T-helper 1 cell treated with Interleukin-12 subunit alpha and Interleukin-12 subunit beta and Interleukin-4 antibody, amounts not matched to agents 30 μg/mL and 1 μg/mL, for 36 hours (primary cell): ENCODE measurements at regions not wholly inside any gene's neighbourhood (a gene's known extent, or its start where the extent isn't known, plus 50 kb on each side); places are given as distances from the start of the nearest gene placed in this dataset.
"Not testable (repeated sequence)": the region's sequence is repeated elsewhere in the genome, so short reads cannot be mapped to it uniquely, and the experiment has no call there.

Source experiments
- H3K27ac Mint-ChIP-seq: one replicate; pipeline ENCODE4 v1.8.0; 2021; ENCODE audit warnings: mild to moderate bottlenecking, mixed read lengths
- H3K27me3 Mint-ChIP-seq: one replicate; pipeline ENCODE4 v1.8.0; 2021; ENCODE audit warnings: low read depth, mixed read lengths
- H3K36me3 Mint-ChIP-seq: one replicate; pipeline ENCODE4 v1.8.0; 2021; ENCODE audit warnings: low read depth, mixed read lengths
- H3K4me1 Mint-ChIP-seq: one replicate; pipeline ENCODE4 v1.8.0; 2021; ENCODE audit warnings: low read depth, mixed read lengths
- H3K4me3 Mint-ChIP-seq: one replicate; pipeline ENCODE4 v1.8.0; 2021; ENCODE audit warnings: mild to moderate bottlenecking, moderate library complexity, mixed read lengths
- H3K9me3 Mint-ChIP-seq: one replicate; pipeline ENCODE4 v1.8.0; 2021; ENCODE audit warnings: mixed read lengths

- no peak overlapping the region for H3K27ac Mint-ChIP-seq
- no peaks in the 10 kb centered on the region for H3K36me3 Mint-ChIP-seq
- H3K4me1 Mint-ChIP-seq, result no peaks in the 10 kb centered on the region
- H3K9me3 Mint-ChIP-seq, result no peaks in the 10 kb centered on the region
- H3K27me3 Mint-ChIP-seq, result no peaks in the 10 kb centered on the region
- no peak overlapping the region for H3K4me3 Mint-ChIP-seq
Measured at GRCh38 chr2:192700934-192701333, 506.2 kb upstream of the TMEFF2 start.

GRCh38 chr2:192697880-192698279 lies 503.1 kb upstream of the TMEFF2 start:
- Mint-ChIP-seq H3K27me3 (no peaks in the 10 kb centered on the region), H3K9me3 (no peaks in the 10 kb centered on the region), H3K27ac (no peak overlapping the region), H3K4me3 (no peak overlapping the region), H3K4me1 (no peaks in the 10 kb centered on the region), H3K36me3 (no peaks in the 10 kb centered on the region)

- Mint-ChIP-seq H3K36me3 (no peaks in the 10 kb centered on the region), H3K4me1 (no peaks in the 10 kb centered on the region), H3K27me3 (no peaks in the 10 kb centered on the region), H3K4me3 (no peak overlapping the region), H3K9me3 (no peaks in the 10 kb centered on the region), H3K27ac (no peak overlapping the region)
Measured at GRCh38 chr2:192696857-192697256, 502.1 kb upstream of the TMEFF2 start.

- no peak overlapping the region for H3K27ac Mint-ChIP-seq
- no peaks in the 10 kb centered on the region for H3K9me3 Mint-ChIP-seq
- H3K4me1 Mint-ChIP-seq, result no peaks in the 10 kb centered on the region
- H3K4me3 Mint-ChIP-seq, result no peak overlapping the region
- H3K36me3 Mint-ChIP-seq, result no peaks in the 10 kb centered on the region
- H3K27me3 Mint-ChIP-seq, result no peaks in the 10 kb centered on the region
Measured at GRCh38 chr2:192687015-192687414, 492.3 kb upstream of the TMEFF2 start.

GRCh38 chr2:192682511-192682910 lies 487.8 kb upstream of the TMEFF2 start:
- not testable (repeated sequence) for H3K36me3 Mint-ChIP-seq, H3K9me3 Mint-ChIP-seq, H3K4me3 Mint-ChIP-seq, H3K27ac Mint-ChIP-seq, H3K27me3 Mint-ChIP-seq, H3K4me1 Mint-ChIP-seq

GRCh38 chr2:192675681-192676080 lies 480.9 kb upstream of the TMEFF2 start:
- Mint-ChIP-seq H3K27me3 (no peaks in the 10 kb centered on the region), H3K4me1 (no peaks in the 10 kb centered on the region), H3K36me3 (no peaks in the 10 kb centered on the region), H3K27ac (no peak overlapping the region), H3K9me3 (no peaks in the 10 kb centered on the region), H3K4me3 (no peak overlapping the region)

GRCh38 chr2:192669505-192670091 lies 474.9 kb upstream of the TMEFF2 start:
- no peaks in the 10 kb centered on the region for H3K27me3 Mint-ChIP-seq

GRCh38 chr2:192660555-192660954 lies 465.8 kb upstream of the TMEFF2 start:
- H3K27me3 Mint-ChIP-seq, H3K36me3 Mint-ChIP-seq, H3K9me3 Mint-ChIP-seq, H3K4me3 Mint-ChIP-seq, H3K4me1 Mint-ChIP-seq, H3K27ac Mint-ChIP-seq: not testable (repeated sequence)

More at GRCh38 chr2:192669505-192670091, 474.9 kb upstream of the TMEFF2 start:
- Mint-ChIP-seq H3K9me3 (no peaks in the 10 kb centered on the region), H3K36me3 (no peaks in the 10 kb centered on the region), H3K27ac (no peak overlapping the region), H3K4me1 (no peaks in the 10 kb centered on the region), H3K4me3 (no peak overlapping the region)

- no peaks in the 10 kb centered on the region for H3K27me3 Mint-ChIP-seq
- no peaks in the 10 kb centered on the region for H3K36me3 Mint-ChIP-seq
Measured at GRCh38 chr2:192657362-192657761, 462.6 kb upstream of the TMEFF2 start.

GRCh38 chr2:192655916-192656315 lies 461.2 kb upstream of the TMEFF2 start:
- H3K4me3 Mint-ChIP-seq, result no peak overlapping the region
- no peaks in the 10 kb centered on the region for H3K4me1 Mint-ChIP-seq
- H3K27ac Mint-ChIP-seq, result no peak overlapping the region
- H3K36me3 Mint-ChIP-seq, result no peaks in the 10 kb centered on the region
- no peaks in the 10 kb centered on the region for H3K27me3 Mint-ChIP-seq
- H3K9me3 Mint-ChIP-seq, result no peaks in the 10 kb centered on the region

More at GRCh38 chr2:192657362-192657761, 462.6 kb upstream of the TMEFF2 start:
- Mint-ChIP-seq H3K27ac (no peak overlapping the region), H3K4me1 (no peaks in the 10 kb centered on the region), H3K4me3 (no peak overlapping the region), H3K9me3 (no peaks in the 10 kb centered on the region)

- Mint-ChIP-seq H3K27me3 (no peaks in the 10 kb centered on the region), H3K4me1 (no peaks in the 10 kb centered on the region), H3K4me3 (no peak overlapping the region), H3K9me3 (no peaks in the 10 kb centered on the region), H3K27ac (no peak overlapping the region), H3K36me3 (no peaks in the 10 kb centered on the region)
Measured at GRCh38 chr2:192645811-192646598, 451.3 kb upstream of the TMEFF2 start.

- H3K27me3 Mint-ChIP-seq, result no peaks in the 10 kb centered on the region
- H3K4me1 Mint-ChIP-seq, result no peaks in the 10 kb centered on the region
- H3K27ac Mint-ChIP-seq, result no peak overlapping the region
- no peaks in the 10 kb centered on the region for H3K9me3 Mint-ChIP-seq
- H3K36me3 Mint-ChIP-seq, result no peaks in the 10 kb centered on the region
- no peak overlapping the region for H3K4me3 Mint-ChIP-seq
Measured at GRCh38 chr2:192634557-192634956, 439.8 kb upstream of the TMEFF2 start.

GRCh38 chr2:192628017-192628416 lies 433.3 kb upstream of the TMEFF2 start:
- Mint-ChIP-seq H3K4me3 (no peak overlapping the region), H3K9me3 (no peaks in the 10 kb centered on the region), H3K36me3 (no peaks in the 10 kb centered on the region), H3K27ac (no peak overlapping the region), H3K4me1 (no peaks in the 10 kb centered on the region), H3K27me3 (no peaks in the 10 kb centered on the region)

- Mint-ChIP-seq H3K27me3 (no peaks in the 10 kb centered on the region), H3K36me3 (no peaks in the 10 kb centered on the region), H3K27ac (no peak overlapping the region), H3K9me3 (no peaks in the 10 kb centered on the region), H3K4me1 (no peaks in the 10 kb centered on the region), H3K4me3 (no peak overlapping the region)
Measured at GRCh38 chr2:192615105-192615504, 420.4 kb upstream of the TMEFF2 start.

GRCh38 chr2:192604295-192604694 lies 409.6 kb upstream of the TMEFF2 start:
- H3K27ac Mint-ChIP-seq, result no peak overlapping the region
- no peaks in the 10 kb centered on the region for H3K4me1 Mint-ChIP-seq
- H3K9me3 Mint-ChIP-seq, result no peaks in the 10 kb centered on the region
- no peak overlapping the region for H3K4me3 Mint-ChIP-seq
- H3K36me3 Mint-ChIP-seq, result no peaks in the 10 kb centered on the region
- H3K27me3 Mint-ChIP-seq, result no peaks in the 10 kb centered on the region
